Muscle layer of duodenum (tissue), 2 donors: ENCODE measurements at regions not wholly inside any gene's neighbourhood (a gene's known extent, or its start where the extent isn't known, plus 50 kb on each side); places are given as distances from the start of the nearest gene placed in this dataset.

ENCODE experiments used
- H3K27ac ChIP-seq: one replicate; pipeline ENCODE4 v1.7.0; 2013; ENCODE audit warnings: mild to moderate bottlenecking, low read length
- H3K27me3 ChIP-seq: one replicate; pipeline ENCODE4 v1.7.0; 2013; ENCODE audit warnings: low read depth, mild to moderate bottlenecking, control low read depth, low read length
- H3K36me3 ChIP-seq, 2 donors: one replicate each; pipeline ENCODE4 v1.7.0; 2013; ENCODE audit warnings: low read length in 2 of 2, control low read depth in 1 of 2, mild to moderate bottlenecking in 1 of 2; ENCODE audit not compliant: insufficient read depth in 2 of 2, control insufficient read depth in 1 of 2
- H3K4me1 ChIP-seq, 2 donors: one replicate each; pipeline ENCODE4 v1.7.0; 2013; ENCODE audit warnings: low read length in 2 of 2, mild to moderate bottlenecking in 2 of 2, control low read depth in 1 of 2, moderate library complexity in 1 of 2; ENCODE audit not compliant: insufficient read depth in 2 of 2, control insufficient read depth in 1 of 2
- H3K4me3 ChIP-seq, 2 donors: one replicate each; pipeline ENCODE4 v1.7.0; 2013; ENCODE audit warnings: low read length in 2 of 2, low read depth in 1 of 2, mild to moderate bottlenecking in 1 of 2
- H3K9me3 ChIP-seq, 2 donors: one replicate each; pipeline ENCODE4 v1.7.0; 2013; ENCODE audit warnings: low read length in 2 of 2, control low read depth in 1 of 2, mild to moderate bottlenecking in 1 of 2; ENCODE audit not compliant: control insufficient read depth in 1 of 2
- donor health status: healthy.

DNA sequence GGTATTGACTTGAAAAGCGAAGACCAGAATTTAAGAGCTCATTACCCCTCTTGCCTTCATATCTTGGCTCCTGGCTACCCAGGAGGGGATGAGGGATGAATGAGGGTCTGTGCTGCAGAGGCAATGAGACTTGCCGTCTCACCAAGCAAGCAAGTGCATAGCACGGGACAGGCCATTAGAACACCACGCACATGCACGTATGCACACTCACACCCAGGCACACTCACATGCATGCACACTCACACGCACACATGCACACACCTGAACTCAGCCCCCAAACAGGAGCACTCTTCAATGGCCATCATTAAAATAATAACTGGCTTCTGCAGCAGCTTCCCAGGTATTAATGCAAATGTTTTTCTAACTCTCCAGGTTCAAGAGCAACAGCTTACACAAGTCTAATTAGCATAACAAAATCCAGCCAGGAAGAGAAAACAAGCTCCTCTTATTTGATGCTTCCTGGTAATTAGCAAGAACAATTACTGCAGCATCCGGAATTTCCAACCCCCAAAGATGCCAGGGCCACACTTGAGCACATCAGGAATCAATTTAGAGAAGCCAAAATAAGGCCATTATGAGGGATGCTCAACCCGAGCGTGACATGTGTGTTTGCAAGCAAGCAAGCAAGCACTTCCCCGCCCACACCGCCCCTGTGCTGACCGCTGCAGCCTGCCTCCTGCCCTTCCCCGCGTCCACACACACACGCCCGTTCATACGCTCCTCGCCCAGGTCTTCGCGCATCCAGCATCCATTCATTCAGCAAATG lies 171.6 kb upstream of the TNRC6C start:
- no peaks in the 10 kb centered on the region for H3K4me1 ChIP-seq
- no peak overlapping the region for H3K27ac ChIP-seq
- H3K4me3 ChIP-seq, result no peak overlapping the region
- no peaks in the 10 kb centered on the region for H3K9me3 ChIP-seq
- no peaks in the 10 kb centered on the region for H3K36me3 ChIP-seq
- no peaks in the 10 kb centered on the region for H3K27me3 ChIP-seq

DNA sequence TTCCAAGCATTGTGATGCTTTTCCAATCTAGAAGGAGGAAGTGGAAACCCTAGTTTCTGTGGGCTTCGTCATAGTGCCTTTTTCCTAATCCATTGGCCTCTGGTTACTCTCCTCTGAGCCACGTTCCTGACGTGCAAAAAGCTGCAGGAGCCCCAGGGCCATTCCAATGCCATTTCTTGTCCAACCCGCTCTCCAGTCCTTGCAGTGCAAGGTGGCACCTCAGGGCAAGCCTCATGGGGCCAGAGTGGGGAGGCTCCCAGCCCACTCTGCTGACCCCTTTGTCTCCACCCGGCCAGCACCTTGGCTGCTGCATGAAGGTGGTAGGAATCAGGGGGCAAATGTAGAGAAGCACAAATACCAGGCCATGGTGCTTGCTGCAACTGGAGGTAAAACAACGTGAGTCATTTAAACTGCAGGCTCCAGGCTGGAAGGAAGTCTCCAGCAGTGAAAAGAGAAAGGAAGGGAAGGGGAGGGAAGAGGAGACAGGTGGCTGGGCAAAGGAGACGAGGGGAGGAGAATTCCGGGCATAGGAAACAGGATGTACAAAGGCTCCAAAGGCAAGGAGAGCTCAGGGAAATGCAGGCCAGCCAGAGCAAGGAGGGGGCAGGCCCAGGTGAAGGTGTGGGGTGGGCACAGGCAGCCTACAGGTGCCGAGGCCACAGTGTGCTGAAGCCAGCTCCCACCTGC lies 168.2 kb upstream of the TNRC6C start:
- Histone ChIP-seq H3K27me3 (no peaks in the 10 kb centered on the region), H3K36me3 (no peaks in the 10 kb centered on the region)

DNA sequence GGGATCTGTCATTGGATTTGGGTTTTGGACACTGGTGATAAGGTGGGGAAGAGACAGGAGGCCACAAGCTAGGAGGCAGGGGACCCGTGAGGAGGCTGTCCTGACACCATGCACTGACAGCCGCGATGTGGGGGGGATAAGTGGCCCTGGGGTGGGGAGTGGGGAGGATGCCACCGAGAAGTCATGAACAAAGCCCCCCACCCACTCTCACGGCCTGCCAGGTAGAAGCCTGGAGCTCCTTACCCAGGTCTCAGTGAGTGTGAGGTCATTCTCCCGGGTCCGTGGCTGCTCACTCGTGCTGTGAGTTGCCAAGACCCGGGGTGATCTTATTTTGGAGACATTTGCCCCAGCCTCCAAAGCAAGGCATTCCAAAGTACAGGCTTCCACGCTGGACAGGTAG lies 165.9 kb upstream of the TNRC6C start:
- no peaks in the 10 kb centered on the region for H3K9me3 ChIP-seq
- H3K27ac ChIP-seq, result no peak overlapping the region
- H3K4me3 ChIP-seq, result no peak overlapping the region
- no peaks in the 10 kb centered on the region for H3K36me3 ChIP-seq
- H3K27me3 ChIP-seq, result no peaks in the 10 kb centered on the region
- H3K4me1 ChIP-seq, result peaks cover 0 to 9% of the 10 kb centered on the region in 2 donors

More for the DNA sequence above, 168.2 kb upstream of the TNRC6C start:
- Histone ChIP-seq H3K9me3 (no peaks in the 10 kb centered on the region), H3K4me1 (no peaks in the 10 kb centered on the region), H3K27ac (no peak overlapping the region), H3K4me3 (no peak overlapping the region)

DNA sequence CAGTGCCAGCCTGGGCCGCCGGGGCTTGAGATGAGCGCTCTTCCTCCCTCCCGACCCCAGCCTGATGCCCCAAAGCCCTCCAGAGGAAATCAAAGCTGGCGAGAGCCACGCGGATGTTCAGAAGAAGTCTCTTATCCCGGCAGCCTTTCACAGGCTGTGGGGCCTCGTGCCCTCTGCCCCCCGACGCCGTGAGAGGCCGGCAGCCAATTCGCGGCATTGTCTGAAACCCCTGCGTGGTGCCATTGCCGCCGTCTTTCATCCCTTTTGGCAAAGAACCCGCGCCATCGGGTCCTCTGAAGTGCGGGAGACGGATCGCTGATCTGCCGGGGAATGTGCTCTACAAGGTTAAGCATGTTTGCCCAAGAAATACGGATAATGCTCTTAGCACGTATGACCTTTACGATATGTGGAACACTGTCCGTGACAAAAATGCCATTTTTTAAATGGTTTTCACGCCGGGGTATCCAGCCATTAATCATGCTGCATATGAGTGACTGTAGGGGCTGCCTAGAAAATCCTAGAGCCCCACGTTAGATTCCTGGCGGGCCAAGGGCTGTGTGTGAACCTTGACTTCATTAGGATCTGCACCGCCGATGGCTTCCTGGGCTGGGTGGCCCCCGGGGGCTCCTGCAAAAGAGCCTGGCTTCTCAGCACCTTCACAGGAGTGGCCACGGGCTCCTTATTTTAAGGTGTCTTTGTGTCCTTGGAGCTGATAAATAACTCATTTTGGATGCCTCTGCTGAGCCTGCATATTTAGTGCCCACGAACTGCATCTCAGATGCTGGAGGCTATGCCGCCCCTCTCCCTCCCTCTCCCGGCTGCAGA lies 165.1 kb upstream of the TNRC6C start:
- no peak overlapping the region for H3K4me3 ChIP-seq
- no peaks in the 10 kb centered on the region for H3K27me3 ChIP-seq

DNA sequence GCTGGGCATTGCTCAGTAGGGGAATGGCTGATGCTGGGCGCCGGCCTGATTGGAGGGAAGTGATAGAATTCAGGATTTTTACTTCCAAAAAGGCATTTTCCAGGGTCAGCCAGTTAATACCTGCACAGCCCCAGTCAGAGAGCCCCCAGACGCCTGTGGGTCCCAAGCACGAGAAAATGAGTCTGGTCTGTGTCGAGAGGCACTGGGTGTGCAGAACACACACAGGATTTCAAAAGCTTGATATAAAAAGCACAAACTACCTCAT lies 164.6 kb upstream of the TNRC6C start:
- Histone ChIP-seq H3K36me3 (no peaks in the 10 kb centered on the region), H3K4me3 (no peak overlapping the region), H3K27ac (no peak overlapping the region), H3K4me1 (peaks cover 0 to 9% of the 10 kb centered on the region in 2 donors), H3K9me3 (no peaks in the 10 kb centered on the region), H3K27me3 (no peaks in the 10 kb centered on the region)

More for the DNA sequence above, 165.1 kb upstream of the TNRC6C start:
- Histone ChIP-seq H3K27ac (no peak overlapping the region), H3K36me3 (no peaks in the 10 kb centered on the region), H3K9me3 (no peaks in the 10 kb centered on the region), H3K4me1 (peaks cover 0 to 9% of the 10 kb centered on the region in 2 donors)

DNA sequence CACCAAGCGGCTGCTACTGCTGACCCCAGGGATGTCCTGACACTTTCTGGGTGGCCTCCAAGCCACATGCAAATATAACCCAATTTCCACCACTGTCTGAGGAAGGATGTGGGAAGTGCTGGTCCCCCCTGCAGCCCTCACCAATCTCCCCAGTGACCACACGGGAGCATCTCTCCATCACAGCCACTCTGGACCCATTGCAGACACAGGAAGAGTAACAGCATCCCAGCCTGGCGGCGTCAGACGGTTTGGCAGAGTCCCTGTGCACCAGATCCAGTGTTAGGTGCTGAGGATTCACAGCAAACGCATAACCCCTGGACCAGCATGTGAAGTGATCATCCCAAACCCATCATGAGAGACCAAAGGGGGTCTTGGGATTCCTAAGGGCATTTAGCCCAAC lies 163.7 kb upstream of the TNRC6C start:
- Histone ChIP-seq H3K36me3 (no peaks in the 10 kb centered on the region), H3K4me1 (peaks cover 0 to 9% of the 10 kb centered on the region in 2 donors), H3K9me3 (no peaks in the 10 kb centered on the region), H3K27me3 (no peaks in the 10 kb centered on the region), H3K27ac (no peak overlapping the region), H3K4me3 (no peak overlapping the region)

DNA sequence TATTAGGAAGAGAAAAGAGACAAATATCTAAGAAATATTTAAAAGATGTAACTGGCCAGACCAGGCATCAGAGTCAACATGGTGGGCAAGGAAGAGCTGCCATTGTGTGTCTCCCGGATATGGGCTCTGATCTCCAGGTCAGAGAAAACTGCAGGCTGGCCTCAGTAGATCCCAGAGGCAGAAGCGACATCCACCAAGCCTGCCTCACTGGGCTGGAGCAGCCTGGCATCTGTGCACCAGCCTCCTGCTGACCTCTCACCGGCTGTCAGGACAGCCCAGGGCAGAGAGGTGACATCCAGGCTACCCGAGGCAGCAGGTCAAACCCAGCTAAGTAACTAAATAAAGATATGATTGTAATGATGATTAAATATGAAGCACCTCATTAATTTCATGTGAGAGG lies 162.8 kb upstream of the TNRC6C start:
- Histone ChIP-seq H3K36me3 (no peaks in the 10 kb centered on the region), H3K4me1 (peaks cover 0 to 9% of the 10 kb centered on the region in 2 donors), H3K9me3 (no peaks in the 10 kb centered on the region), H3K27ac (no peak overlapping the region), H3K27me3 (no peaks in the 10 kb centered on the region), H3K4me3 (no peak overlapping the region)

DNA sequence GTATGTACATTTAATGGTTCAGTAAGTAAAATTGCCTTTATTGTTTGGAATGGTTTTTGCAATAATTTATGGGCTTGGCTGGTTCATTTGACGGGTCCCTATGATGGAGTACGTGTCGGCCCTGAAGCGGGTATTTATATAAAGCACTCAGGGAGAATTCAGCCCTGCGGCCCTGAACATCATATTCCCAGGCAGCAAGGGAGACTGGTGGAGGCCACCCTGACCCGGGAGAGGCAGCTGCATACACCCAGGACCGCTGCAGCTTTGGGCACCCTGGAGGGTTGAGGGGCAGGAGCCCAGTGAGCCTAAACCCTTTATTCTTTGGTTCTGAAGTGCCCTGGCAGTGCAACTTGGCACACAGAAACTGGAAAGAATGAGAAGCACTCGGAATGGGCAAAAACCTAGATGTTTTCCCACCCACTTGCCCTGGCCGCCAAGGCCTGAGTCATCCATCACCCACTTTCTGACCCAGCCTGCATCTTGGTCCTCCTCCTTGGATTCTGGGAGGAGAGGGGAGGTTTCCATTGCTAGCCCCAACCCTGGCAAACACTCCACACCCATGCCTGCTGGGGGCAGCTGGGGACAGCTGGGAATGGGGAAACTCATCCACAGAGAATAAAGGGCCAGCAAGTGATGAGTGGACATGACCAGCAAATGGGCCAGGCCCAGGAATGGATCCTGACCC lies 162.2 kb upstream of the TNRC6C start:
- H3K4me3 ChIP-seq, result no peak overlapping the region
- peaks cover 0 to 9% of the 10 kb centered on the region in 2 donors for H3K4me1 ChIP-seq
- H3K9me3 ChIP-seq, result no peaks in the 10 kb centered on the region
- H3K27me3 ChIP-seq, result no peaks in the 10 kb centered on the region
- no peaks in the 10 kb centered on the region for H3K36me3 ChIP-seq
- no peak overlapping the region for H3K27ac ChIP-seq

DNA sequence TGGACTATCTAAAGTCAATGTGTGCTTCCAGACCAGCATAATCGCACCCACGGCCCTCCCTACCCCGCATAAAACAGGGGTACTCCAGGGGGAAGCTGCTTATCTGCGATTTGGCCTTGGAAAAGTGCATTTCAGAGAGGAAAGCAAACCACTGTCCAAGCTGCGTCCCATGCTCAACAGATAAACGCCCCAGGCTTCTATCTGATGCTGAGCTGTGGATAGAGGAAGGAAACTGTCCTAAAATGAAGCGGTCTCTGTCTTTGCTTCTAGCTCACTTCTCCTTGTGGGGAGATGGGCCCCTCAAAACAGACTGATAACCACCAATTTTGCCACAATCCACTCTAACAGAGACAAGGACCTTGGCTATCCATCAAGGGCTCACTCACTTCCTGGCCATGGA lies 160.5 kb upstream of the TNRC6C start:
- no peak overlapping the region for H3K4me3 ChIP-seq
- H3K4me1 ChIP-seq, result peaks cover 4 to 24% of the 10 kb centered on the region in 2 donors
- H3K36me3 ChIP-seq, result no peaks in the 10 kb centered on the region
- H3K9me3 ChIP-seq, result no peaks in the 10 kb centered on the region
- H3K27ac ChIP-seq, result no peak overlapping the region
- no peaks in the 10 kb centered on the region for H3K27me3 ChIP-seq

DNA sequence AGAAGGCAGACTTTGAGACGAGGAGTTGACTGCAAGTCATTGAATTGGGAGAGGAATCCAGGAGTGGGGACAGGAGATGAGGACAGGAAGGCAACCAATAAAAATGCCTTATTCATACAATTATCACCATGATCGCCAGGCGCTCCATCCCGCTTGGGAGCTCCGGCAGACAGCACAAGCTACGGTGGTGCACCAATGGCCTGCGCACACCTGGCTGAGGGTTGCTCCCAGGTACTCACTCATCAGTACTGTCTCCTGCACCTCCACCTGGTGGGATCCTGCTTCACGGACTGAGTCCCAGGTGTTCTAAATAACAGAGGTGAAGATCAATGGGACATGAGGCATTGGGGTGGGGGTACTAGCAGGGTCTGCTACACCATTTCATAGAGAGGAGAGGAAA lies 160.0 kb upstream of the TNRC6C start:
- no peaks in the 10 kb centered on the region for H3K36me3 ChIP-seq
- H3K27me3 ChIP-seq, result no peaks in the 10 kb centered on the region
- H3K9me3 ChIP-seq, result no peaks in the 10 kb centered on the region
- peaks cover 6 to 29% of the 10 kb centered on the region in 2 donors for H3K4me1 ChIP-seq
- no peak overlapping the region for H3K4me3 ChIP-seq
- H3K27ac ChIP-seq, result no peak overlapping the region

DNA sequence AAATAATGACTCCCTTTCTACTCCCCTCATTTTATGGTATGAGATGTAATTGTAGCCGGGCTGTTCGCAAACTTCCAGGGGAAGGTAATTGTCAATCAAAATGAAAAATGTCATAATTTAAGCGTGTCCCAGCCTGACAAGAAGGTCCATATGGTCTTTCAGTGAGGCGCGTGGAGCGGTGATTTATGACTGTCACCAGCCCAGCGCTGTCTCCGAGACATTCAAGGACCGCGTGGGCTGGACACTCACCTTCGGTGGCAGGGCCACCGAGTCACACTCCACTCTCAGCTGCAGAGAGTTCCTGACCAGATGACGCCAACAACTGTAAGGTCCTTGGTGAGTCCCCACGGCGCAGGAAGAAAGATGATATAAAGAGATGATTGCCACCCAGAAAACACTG lies 157.7 kb upstream of the TNRC6C start:
- H3K4me1 ChIP-seq, result peaks cover 6 to 31% of the 10 kb centered on the region in 2 donors
- no peaks in the 10 kb centered on the region for H3K27me3 ChIP-seq
- no peak overlapping the region for H3K4me3 ChIP-seq
- H3K27ac ChIP-seq, result no peak overlapping the region
- no peaks in the 10 kb centered on the region for H3K9me3 ChIP-seq
- no peaks in the 10 kb centered on the region for H3K36me3 ChIP-seq
